HCT116 (cell line): ENCODE measurements at regions not wholly inside any gene's neighbourhood (a gene's known extent, or its start where the extent isn't known, plus 50 kb on each side); places are given as distances from the start of the nearest gene placed in this dataset.

ENCODE experiments used
- ATAC-seq: fragments of 200-7000 bp; cut with Tn5 transposase; 2 replicates; pipeline ENCODE4 v1.9.1; 2020; ENCODE audit warnings: mild to moderate bottlenecking, moderate library complexity
- BruUV-seq: library from RNA; stranded (reverse); fragments of 400-500 nt; replicated peaks from 2 replicates; lab custom pipeline; 2021; lab: Mats Ljungman, UMichigan
- CTCF ChIA-PET: fragments of 300-600 bp; sonication (Branson Sonifier 250); formaldehyde crosslinking; loops from one replicate; lab custom pipeline; 2021; ENCODE audit warnings: antibody characterized with exemption; lab: Charles Lee
- POLR2A ChIA-PET: fragments of 300-600, 350-600 bp; sonication (Branson Sonifier 250); formaldehyde crosslinking; loops from one replicate; lab custom pipeline; 2021; ENCODE audit warnings: antibody characterized with exemption; lab: Charles Lee
- RAD21 ChIA-PET, 2 experiments: fragments of 300-600 bp; sonication (Branson Sonifier 250); formaldehyde crosslinking; loops; one replicate each; lab custom pipeline; 2023; ENCODE audit warnings: low total read pairs in 2 of 2; ENCODE audit not compliant: uncharacterized antibody in 2 of 2, unreplicated experiment in 2 of 2, low non-redundant PET in 1 of 2; lab: Charles Lee
- DNase-seq: peaks from one replicate; pipeline ENCODE4 v3.0.0-alpha.2; 2010; ENCODE audit warnings: low read depth, low spot score
- H2AFZ ChIP-seq: fragments of 200-600 bp; shearing (Covaris generic), sonication (generic); 2 replicates; pipeline ENCODE4 v1.6.1; 2017; ENCODE audit warnings: low read depth, mixed run types, mixed read lengths, antibody characterized with exemption, low read length; ENCODE audit not compliant: poor library complexity, severe bottlenecking
- H3K27ac ChIP-seq: 2 replicates; pipeline ENCODE4 v1.5.1; 2012; ENCODE audit warnings: low read depth, low read length
- H3K27me3 ChIP-seq: fragments of 200-600 bp; sonication (generic); 2 replicates; pipeline ENCODE4 v1.6.1; 2016; ENCODE audit warnings: mixed run types, low read length, mixed read lengths; ENCODE audit not compliant: insufficient read depth
- H3K36me3 ChIP-seq, 2 experiments: fragments of 200-500 bp in 1 of 2; fragments of 200-600 bp in 1 of 2; sonication (Bioruptor generic) in 1 of 2; sonication (generic) in 1 of 2; 2 replicates each; pipeline versions ENCODE4 v1.5.1 to v1.6.1; 2014 to 2016; ENCODE audit warnings: low read length in 2 of 2, inconsistent platforms in 1 of 2, mixed read lengths in 1 of 2, mixed run types in 1 of 2; ENCODE audit not compliant: insufficient read depth in 2 of 2, control insufficient read depth in 1 of 2
- H3K4me1 ChIP-seq, 2 experiments: fragments of 200-600 bp in 1 of 2; sonication (generic) in 1 of 2; 2 replicates each; pipeline versions ENCODE4 v1.5.1 to v1.6.1; 2012 to 2017; ENCODE audit warnings: low read length in 2 of 2, inconsistent platforms in 1 of 2, mild to moderate bottlenecking in 1 of 2, mixed read lengths in 1 of 2, mixed run types in 1 of 2, moderate library complexity in 1 of 2; ENCODE audit not compliant: insufficient read depth in 2 of 2, control insufficient read depth in 1 of 2
- H3K4me2 ChIP-seq: fragments of 200-600 bp; sonication (generic); 2 replicates; pipeline ENCODE4 v1.6.1; 2017; ENCODE audit warnings: mixed run types, low read length, mixed read lengths
- H3K4me3 ChIP-seq, 2 experiments: fragments of 200-600 bp in 1 of 2; sonication (generic) in 1 of 2; replicated peaks in 1 of 2; 2 replicates each; pipeline ENCODE4 v1.5.1; 2011 to 2016; ENCODE audit warnings: low read length in 2 of 2, control low read depth in 1 of 2, low read depth in 1 of 2, mild to moderate bottlenecking in 1 of 2, mixed read lengths in 1 of 2, mixed run types in 1 of 2
- H3K79me2 ChIP-seq: fragments of 200-600 bp; sonication (generic); 2 replicates; pipeline ENCODE4 v1.6.1; 2017; ENCODE audit warnings: mild to moderate bottlenecking, mixed run types, low read length, moderate library complexity, mixed read lengths; ENCODE audit not compliant: insufficient read depth
- H3K9ac ChIP-seq: fragments of 200-600 bp; sonication (generic); 2 replicates; pipeline ENCODE4 v1.6.1; 2016; ENCODE audit warnings: low read length, mixed read lengths
- H3K9me2 ChIP-seq: fragments of 200-600 bp; sonication (generic), shearing (Covaris generic); 2 replicates; pipeline ENCODE4 v1.6.1; 2017; ENCODE audit warnings: mixed run types, mild to moderate bottlenecking, moderate library complexity; ENCODE audit not compliant: insufficient read depth
- H3K9me3 ChIP-seq, 2 experiments: fragments of 200-500 bp in 1 of 2; fragments of 200-600 bp in 1 of 2; sonication (Bioruptor generic) in 1 of 2; sonication (generic) in 1 of 2; 2 replicates each; pipeline ENCODE4 v1.6.1; 2014 to 2017; ENCODE audit warnings: low read length in 2 of 2, mixed read lengths in 2 of 2, inconsistent platforms in 1 of 2, low read depth in 1 of 2, mild to moderate bottlenecking in 1 of 2, mixed run types in 1 of 2, moderate library complexity in 1 of 2; ENCODE audit not compliant: control insufficient read depth in 1 of 2, insufficient read depth in 1 of 2
- H4K20me1 ChIP-seq: fragments of 200-600 bp; sonication (generic), shearing (Covaris generic); 2 replicates; pipeline ENCODE4 v1.6.1; 2017; ENCODE audit warnings: mixed run types, mild to moderate bottlenecking, moderate library complexity; ENCODE audit not compliant: insufficient read depth
- CBX3 ChIP-seq: IDR thresholded peaks from 2 replicates; pipeline ENCODE4 v1.6.1; 2012; ENCODE audit warnings: low read depth
- CEBPB ChIP-seq: IDR thresholded peaks from 2 replicates; pipeline ENCODE4 v1.6.1; 2012; ENCODE audit warnings: low read depth
- EGR1 ChIP-seq: IDR thresholded peaks from 2 replicates; pipeline ENCODE4 v1.6.1; 2012; ENCODE audit warnings: low read depth
- ELF1 ChIP-seq: IDR thresholded peaks from 2 replicates; pipeline ENCODE4 v1.6.1; 2012; ENCODE audit warnings: low read depth, borderline replicate concordance
- EZH2phosphoT487 ChIP-seq: fragments of 200-600 bp; IDR thresholded peaks from 2 replicates; pipeline ENCODE4 v1.6.1; 2018; ENCODE audit warnings: antibody characterized with exemption, borderline replicate concordance
- FOSL1 ChIP-seq: IDR thresholded peaks from 2 replicates; pipeline ENCODE4 v1.6.1; 2012; ENCODE audit warnings: low read depth
- JUND ChIP-seq: IDR thresholded peaks from 2 replicates; pipeline ENCODE4 v1.6.1; 2012
- POLR2AphosphoS5 ChIP-seq: IDR thresholded peaks from 2 replicates; pipeline ENCODE4 v1.6.1; 2011; ENCODE audit warnings: mild to moderate bottlenecking, low read depth, low read length, moderate library complexity
- RAD21 ChIP-seq: IDR thresholded peaks from 2 replicates; pipeline ENCODE4 v1.6.1; 2012; ENCODE audit warnings: low read depth, mild to moderate bottlenecking
- REST ChIP-seq: IDR thresholded peaks from 2 replicates; pipeline ENCODE4 v1.6.1; 2012; ENCODE audit warnings: low read depth
- SRF ChIP-seq: IDR thresholded peaks from 2 replicates; pipeline ENCODE4 v1.6.1; 2012; ENCODE audit warnings: low read depth
- ZFX ChIP-seq: fragments of 450-650 bp; IDR thresholded peaks from 2 replicates; pipeline ENCODE4 v1.6.1; 2017
- ZNF274 ChIP-seq: fragments of 200-500 bp; sonication (Bioruptor generic); IDR thresholded peaks from 2 replicates; pipeline ENCODE4 v1.6.1; 2014; ENCODE audit warnings: mild to moderate bottlenecking, low read depth, low read length, inconsistent platforms
- intact Hi-C: fragments of 100-400 bp; cut with micrococcal nuclease; formaldehyde crosslinking; loops from 2 replicates; pipeline ENCODE4 v1.10.0; 2022

DNA sequence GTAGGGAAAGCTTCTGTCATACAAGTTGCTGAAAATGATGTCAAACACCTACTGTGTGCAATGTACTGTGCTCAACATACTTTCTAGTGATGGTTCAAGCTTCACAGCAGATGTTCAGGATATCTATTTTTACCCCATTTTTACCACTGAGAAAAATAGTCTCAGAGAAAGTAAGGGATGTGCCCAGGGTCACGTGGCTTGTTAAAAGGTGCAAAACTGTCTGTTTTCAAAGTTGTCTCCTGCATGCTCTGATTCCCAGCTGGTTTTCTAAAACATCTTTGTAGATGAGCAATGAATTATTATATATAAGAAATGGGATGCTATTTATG is 145.5 kb upstream of the LHCGR start:
- H3K4me2 ChIP-seq: no peak overlapping the region
- H3K9me2 ChIP-seq: no peaks in the 10 kb centered on the region
- intact Hi-C loops: no loop called here
- H3K36me3 ChIP-seq: no peaks in the 10 kb centered on the region
- TF ChIP-seq EGR1 (no peak), REST (no peak), CBX3 (no peak), JUND (no peak), POLR2AphosphoS5 (no peak), RAD21 (no peak), ZFX (no peak), EZH2phosphoT487 (no peak), SRF (no peak), CEBPB (no peak), ZNF274 (no peak), FOSL1 (no peak), ELF1 (no peak)
- no peaks in the 10 kb centered on the region for H3K79me2 ChIP-seq
- CTCF ChIA-PET: no interaction called here
- H4K20me1 ChIP-seq: no peaks in the 10 kb centered on the region
- no peaks in the 10 kb centered on the region for H3K9me3 ChIP-seq
- RAD21 ChIA-PET: no interaction called here
- no TSS peak for BruUV-seq
- POLR2A ChIA-PET: no interaction called here
- H3K9ac ChIP-seq: no peak overlapping the region
- H2AFZ ChIP-seq: no peak overlapping the region
- H3K27me3 ChIP-seq: peaks cover 12% of the 10 kb centered on the region; the same call in 1 of the 2 replicates
- H3K4me1 ChIP-seq: no peaks in the 10 kb centered on the region
- no peak overlapping the region for H3K27ac ChIP-seq
- no peak for ATAC-seq
- DNase-seq: no peak
- no peak overlapping the region for H3K4me3 ChIP-seq
